ENCODE measurements at regions not wholly inside any gene's neighbourhood (a gene's known extent, or its start where the extent isn't known, plus 50 kb on each side); places are given as distances from the start of the nearest gene placed in this dataset.
"Not testable (repeated sequence)": the region's sequence is repeated elsewhere in the genome, so short reads cannot be mapped to it uniquely, and the experiment has no call there.

- FAIRE-seq; H3K27ac ChIP-seq (ENCODE audit: extremely low read length, insufficient read depth, low read length); H3K4me2 ChIP-seq (ENCODE audit: low read depth, low read length); H3K9me3 ChIP-seq (ENCODE audit: low read length); CTCF ChIA-PET (ENCODE audit: low intra/inter-chr PET ratio, low total read pairs); H3K27me3 ChIP-seq (ENCODE audit: control insufficient read depth in 1 of 2, insufficient read depth in 2 of 2, low read length in 2 of 2); H2AFZ ChIP-seq (ENCODE audit: low read length); H3K79me2 ChIP-seq (ENCODE audit: insufficient read depth, low read length); intact Hi-C loops (cut with micrococcal nuclease; ENCODE audit: unreplicated experiment); POLR2A ChIA-PET; ATAC-seq; H3K9ac ChIP-seq (ENCODE audit: insufficient read depth, low read depth, low read length); in situ Hi-C loops (cut with HindIII; ENCODE audit: extremely low pct_ligation_motif_present, low pct_unique_long_range_greater_than_20kb); H3K36me3 ChIP-seq (replicated peaks in 1 of 2; ENCODE audit: control insufficient read depth in 1 of 2, insufficient read depth in 2 of 2, low read length in 2 of 2); BruUV-seq (replicated peaks); DNase-seq (ENCODE audit: low spot score); H4K20me1 ChIP-seq (ENCODE audit: insufficient read depth, low read length); H3K4me3 ChIP-seq (replicated peaks in 1 of 3; ENCODE audit: insufficient read depth in 1 of 3, low read depth in 2 of 3, low read length in 3 of 3): not testable (repeated sequence)
- 95% methylated on average over 11 of the region's 12 CpGs for whole genome bisulfite sequencing (ENCODE audit: low lambda C conversion rate)
- peaks cover 21% of the 10 kb centered on the region for H3K4me1 ChIP-seq (ENCODE audit: insufficient read depth, low read length)
Measured at GRCh38 chr17:64791226-64791625, 128.1 kb downstream of the LRRC37A3 start.

GRCh38 chr17:64790690-64791089 lies 128.6 kb upstream of the SMURF2 start:
- CTCF ChIA-PET (ENCODE audit: low intra/inter-chr PET ratio, low total read pairs); H4K20me1 ChIP-seq (ENCODE audit: insufficient read depth, low read length); H3K9me3 ChIP-seq (ENCODE audit: low read length); POLR2A ChIA-PET; H3K36me3 ChIP-seq (replicated peaks in 1 of 2; ENCODE audit: control insufficient read depth in 1 of 2, insufficient read depth in 2 of 2, low read length in 2 of 2); H3K4me3 ChIP-seq (replicated peaks in 1 of 3; ENCODE audit: insufficient read depth in 1 of 3, low read depth in 2 of 3, low read length in 3 of 3); DNase-seq (ENCODE audit: low spot score); H3K27ac ChIP-seq (ENCODE audit: extremely low read length, insufficient read depth, low read length); intact Hi-C loops (cut with micrococcal nuclease; ENCODE audit: unreplicated experiment); H3K79me2 ChIP-seq (ENCODE audit: insufficient read depth, low read length); ATAC-seq; FAIRE-seq; H3K4me2 ChIP-seq (ENCODE audit: low read depth, low read length); H2AFZ ChIP-seq (ENCODE audit: low read length); H3K9ac ChIP-seq (ENCODE audit: insufficient read depth, low read depth, low read length); BruUV-seq (replicated peaks); in situ Hi-C loops (cut with HindIII; ENCODE audit: extremely low pct_ligation_motif_present, low pct_unique_long_range_greater_than_20kb); H3K27me3 ChIP-seq (ENCODE audit: control insufficient read depth in 1 of 2, insufficient read depth in 2 of 2, low read length in 2 of 2): not testable (repeated sequence)
- H3K4me1 ChIP-seq (ENCODE audit: insufficient read depth, low read length) = peaks cover 21% of the 10 kb centered on the region
- 83% methylated on average over 1 of the region's 5 CpGs for WGBS (ENCODE audit: low lambda C conversion rate)

- H3K9me3 ChIP-seq (ENCODE audit: low read length) = not testable (repeated sequence)
Measured at GRCh38 chr17:64790193-64790592, 128.1 kb upstream of the SMURF2 start.

GRCh38 chr17:64789061-64789445 lies 126.9 kb upstream of the SMURF2 start:
- H3K4me3 ChIP-seq (replicated peaks in 1 of 3; ENCODE audit: insufficient read depth in 1 of 3, low read depth in 2 of 3, low read length in 3 of 3); H3K9ac ChIP-seq (ENCODE audit: insufficient read depth, low read depth, low read length); CTCF ChIA-PET (ENCODE audit: low intra/inter-chr PET ratio, low total read pairs); H3K27me3 ChIP-seq (ENCODE audit: control insufficient read depth in 1 of 2, insufficient read depth in 2 of 2, low read length in 2 of 2); H3K4me2 ChIP-seq (ENCODE audit: low read depth, low read length); H3K27ac ChIP-seq (ENCODE audit: extremely low read length, insufficient read depth, low read length); H4K20me1 ChIP-seq (ENCODE audit: insufficient read depth, low read length); in situ Hi-C loops (cut with HindIII; ENCODE audit: extremely low pct_ligation_motif_present, low pct_unique_long_range_greater_than_20kb); POLR2A ChIA-PET; H2AFZ ChIP-seq (ENCODE audit: low read length); H3K79me2 ChIP-seq (ENCODE audit: insufficient read depth, low read length); H3K9me3 ChIP-seq (ENCODE audit: low read length); intact Hi-C loops (cut with micrococcal nuclease; ENCODE audit: unreplicated experiment); FAIRE-seq; BruUV-seq (replicated peaks); DNase-seq (ENCODE audit: low spot score); H3K36me3 ChIP-seq (replicated peaks in 1 of 2; ENCODE audit: control insufficient read depth in 1 of 2, insufficient read depth in 2 of 2, low read length in 2 of 2); ATAC-seq: not testable (repeated sequence)
- WGBS (ENCODE audit: low lambda C conversion rate) = 97% methylated on average over 5 of the region's 8 CpGs
- H3K4me1 ChIP-seq (ENCODE audit: insufficient read depth, low read length) = peaks cover 21% of the 10 kb centered on the region

More at GRCh38 chr17:64790193-64790592, 128.1 kb upstream of the SMURF2 start:
- intact Hi-C loops (cut with micrococcal nuclease; ENCODE audit: unreplicated experiment); ATAC-seq; H3K79me2 ChIP-seq (ENCODE audit: insufficient read depth, low read length); in situ Hi-C loops (cut with HindIII; ENCODE audit: extremely low pct_ligation_motif_present, low pct_unique_long_range_greater_than_20kb); H3K27ac ChIP-seq (ENCODE audit: extremely low read length, insufficient read depth, low read length); H3K27me3 ChIP-seq (ENCODE audit: control insufficient read depth in 1 of 2, insufficient read depth in 2 of 2, low read length in 2 of 2); H2AFZ ChIP-seq (ENCODE audit: low read length); H3K9ac ChIP-seq (ENCODE audit: insufficient read depth, low read depth, low read length); H3K4me3 ChIP-seq (replicated peaks in 1 of 3; ENCODE audit: insufficient read depth in 1 of 3, low read depth in 2 of 3, low read length in 3 of 3); H3K4me2 ChIP-seq (ENCODE audit: low read depth, low read length); CTCF ChIA-PET (ENCODE audit: low intra/inter-chr PET ratio, low total read pairs); POLR2A ChIA-PET; FAIRE-seq; DNase-seq (ENCODE audit: low spot score); H3K36me3 ChIP-seq (replicated peaks in 1 of 2; ENCODE audit: control insufficient read depth in 1 of 2, insufficient read depth in 2 of 2, low read length in 2 of 2); BruUV-seq (replicated peaks); H4K20me1 ChIP-seq (ENCODE audit: insufficient read depth, low read length): not testable (repeated sequence)
- peaks cover 21% of the 10 kb centered on the region for H3K4me1 ChIP-seq (ENCODE audit: insufficient read depth, low read length)
- 98% methylated on average over 4 of the region's 5 CpGs for WGBS (ENCODE audit: low lambda C conversion rate)

Measured in HepG2 (cell line).